RWPE1 (cell line): ENCODE measurements at regions not wholly inside any gene's neighbourhood (a gene's known extent, or its start where the extent isn't known, plus 50 kb on each side); places are given as distances from the start of the nearest gene placed in this dataset.

Experiments
- CTCF ChIA-PET: fragments of 350-600 bp; sonication (Branson Sonifier 250); formaldehyde crosslinking; extraction: SDS; loops from one replicate; lab custom pipeline; 2021; lab: Yijun Ruan, JAX
- POLR2A ChIA-PET: fragments of 400-600 bp; formaldehyde crosslinking; extraction: SDS; loops from one replicate; lab custom pipeline; 2020; ENCODE audit warnings: antibody characterized with exemption; ENCODE audit not compliant: low non-redundant PET; lab: Yijun Ruan, JAX
- DNase-seq: peaks from one replicate; pipeline ENCODE4 v3.0.0; 2012; ENCODE audit warnings: low spot score
- H3K27ac ChIP-seq: fragments of 450-650 bp; 2 replicates; pipeline ENCODE4 v1.5.1; 2017
- CTCF ChIP-seq: fragments of 450-650 bp; conservative IDR thresholded peaks from 2 replicates; pipeline ENCODE4 v1.5.1; 2017; ENCODE audit warnings: low read depth, mild to moderate bottlenecking

DNA sequence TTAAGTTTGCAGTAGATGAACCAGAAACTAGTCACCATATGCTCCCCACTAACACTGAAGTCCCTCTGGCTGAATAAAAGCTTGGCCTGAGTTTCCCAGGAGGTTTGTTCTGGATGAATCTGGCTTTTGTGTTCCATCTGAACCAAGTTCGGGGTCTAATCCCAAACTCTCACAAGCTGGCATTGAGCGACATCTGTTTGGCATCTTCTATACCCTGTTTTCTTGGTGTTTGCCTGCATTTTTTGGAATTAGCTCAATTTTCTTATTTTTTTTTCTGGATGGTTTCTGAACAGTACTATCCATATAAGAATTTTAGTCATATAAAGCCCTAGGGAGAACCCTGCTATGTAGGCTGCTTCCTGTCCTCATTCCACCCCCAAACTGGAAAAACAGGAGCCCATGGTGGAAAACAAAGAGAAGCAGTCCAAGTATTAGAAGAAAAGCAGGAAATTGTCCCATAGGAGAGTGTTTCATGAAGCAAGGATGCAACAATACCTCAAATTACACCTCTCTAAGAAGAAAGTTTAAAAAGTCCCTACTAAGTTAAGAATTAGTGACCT is 737.1 kb downstream of the DHX35 start:
- CTCF ChIA-PET, result no interaction called here
- H3K27ac ChIP-seq, result no peak overlapping the region
- TF ChIP-seq CTCF, result no peak
- POLR2A ChIA-PET, result no interaction called here
- no peak for DNase-seq

- ChIA-PET POLR2A (no interaction called here), CTCF (no interaction called here)
- H3K27ac ChIP-seq, result no peak overlapping the region
- DNase-seq, result no peak
- TF ChIP-seq CTCF, result no peak
These were observed 736.6 kb downstream of the DHX35 start for GRCh38 chr20:39698752-39699151.

- POLR2A ChIA-PET, result no interaction called here
- DNase-seq, result no peak
These were observed 729.2 kb downstream of the DHX35 start for GRCh38 chr20:39691151-39691862.

GRCh38 chr20:39676857-39677391 is 714.8 kb downstream of the DHX35 start:
- no peak for DNase-seq
- POLR2A ChIA-PET, result no interaction called here
- CTCF ChIA-PET, result no interaction called here

More at GRCh38 chr20:39691151-39691862, 729.2 kb downstream of the DHX35 start:
- CTCF ChIA-PET, result interaction anchor here (0.6 kb wide), 1 partner anchor 1000 kb away, joined by 4 read pairs; no protein-coding TSS in a partner anchor
- no peak overlapping the region for H3K27ac ChIP-seq
- TF ChIP-seq CTCF, result no peak

DNA sequence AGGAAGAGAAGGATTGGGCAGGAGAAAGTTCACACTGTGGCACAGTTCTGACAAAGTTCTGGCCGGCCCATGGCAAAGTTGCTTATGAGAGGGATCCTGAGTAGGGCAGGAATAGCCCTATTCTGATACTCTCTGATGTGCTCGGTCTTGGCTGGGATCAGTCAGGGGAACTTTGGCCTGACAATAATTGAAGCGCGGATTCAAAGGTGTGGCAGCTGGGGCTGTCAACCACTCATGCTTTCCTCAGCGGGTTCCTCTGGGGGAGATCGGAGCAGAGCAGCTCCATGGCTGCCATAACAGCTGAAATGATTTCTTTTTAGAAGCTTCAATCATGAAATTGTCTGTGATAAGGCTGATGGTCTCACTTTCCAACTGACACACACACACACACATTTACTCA is 714.1 kb downstream of the DHX35 start:
- ChIA-PET CTCF (no interaction called here), POLR2A (no interaction called here)
- TF ChIP-seq CTCF, result no peak
- no peak for DNase-seq
- H3K27ac ChIP-seq, result no peak overlapping the region

More at GRCh38 chr20:39676857-39677391, 714.8 kb downstream of the DHX35 start:
- no peak overlapping the region for H3K27ac ChIP-seq
- TF ChIP-seq CTCF, result no peak; the same call in 1 of the 2 replicates

- TF ChIP-seq CTCF, result no peak
- CTCF ChIA-PET, result no interaction called here
- no peak overlapping the region for H3K27ac ChIP-seq
- POLR2A ChIA-PET, result no interaction called here
- DNase-seq, result no peak
These were observed 712.7 kb downstream of the DHX35 start for GRCh38 chr20:39674842-39675241.
